ENCODE measurements at regions not wholly inside any gene's neighbourhood (a gene's known extent, or its start where the extent isn't known, plus 50 kb on each side); places are given as distances from the start of the nearest gene placed in this dataset.

DNA sequence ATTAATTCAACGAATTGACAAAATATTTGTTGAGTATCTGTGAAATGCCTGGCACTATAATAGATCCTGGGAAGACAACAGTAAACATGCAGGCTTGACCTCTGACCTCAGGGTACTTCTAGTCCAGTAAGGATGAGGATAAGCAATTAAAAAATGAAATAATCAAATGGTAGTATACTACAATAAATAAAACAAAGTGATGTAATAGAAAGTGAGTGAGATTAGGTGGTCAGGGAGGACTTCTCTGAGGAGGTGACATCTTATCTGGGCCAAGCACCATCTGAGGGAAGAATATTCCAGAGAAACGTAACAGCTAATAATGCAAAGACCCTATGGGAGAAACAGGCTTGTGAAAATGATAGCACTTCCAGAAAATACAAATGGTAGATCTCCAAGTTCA lies 50.1 kb upstream of the RHOBTB1 start:
- Histone ChIP-seq H2AK5ac (ENCODE audit: low read length) (no peak overlapping the region), H3K27me3 (ENCODE audit: insufficient read depth, low read length) (no peaks in the 10 kb centered on the region), H2BK12ac (ENCODE audit: low read length) (no peak overlapping the region), H4K8ac (ENCODE audit: low read depth, low read length) (no peak overlapping the region), H3K14ac (ENCODE audit: low read length) (no peak overlapping the region), H3K18ac (ENCODE audit: low read length) (no peak overlapping the region), H3K23ac (ENCODE audit: low read length) (no peak overlapping the region), H4K12ac (ENCODE audit: low read depth, low read length) (no peak overlapping the region), H3K27ac (ENCODE audit: low read depth, low read length) (no peak overlapping the region), H3K4ac (ENCODE audit: low read depth, low read length) (no peak overlapping the region), H2BK5ac (ENCODE audit: low read depth, low read length, poor library complexity) (no peak overlapping the region), H4K91ac (ENCODE audit: low read depth, low read length) (no peak overlapping the region), H3K4me1 (ENCODE audit: control insufficient read depth in 1 of 2, insufficient read depth in 2 of 2, low read length in 2 of 2) (no peaks in the 10 kb centered on the region), H3K79me1 (ENCODE audit: low read length) (no peaks in the 10 kb centered on the region), H3K4me3 (ENCODE audit: low read depth, low read length) (no peak overlapping the region), H2AFZ (ENCODE audit: insufficient read depth, low read length, poor library complexity) (no peak overlapping the region), H3K36me3 (ENCODE audit: control insufficient read depth in 1 of 2, insufficient read depth in 2 of 2, low read length in 2 of 2) (peaks cover 0 to 2% of the 10 kb centered on the region in 2 experiments), H3K4me2 (ENCODE audit: low read length) (no peak overlapping the region), H3K79me2 (ENCODE audit: control insufficient read depth, insufficient read depth, low read length, poor library complexity) (no peaks in the 10 kb centered on the region), H3K9me3 (ENCODE audit: insufficient read depth, low read depth, low read length) (peaks cover 3% of the 10 kb centered on the region), H3K9ac (ENCODE audit: low read length) (no peak overlapping the region), H2BK120ac (ENCODE audit: insufficient read depth, low read length, poor library complexity) (no peak overlapping the region)
- whole genome bisulfite sequencing (ENCODE audit: extremely low coverage, insufficient coverage, insufficient read length), result no CpG with 5 or more reads among the region's 2 CpGs
- no peak for DNase-seq

Measured in trophoblast cell (in vitro differentiated cells and primary cell).